ENCODE measurements at regions not wholly inside any gene's neighbourhood (a gene's known extent, or its start where the extent isn't known, plus 50 kb on each side); places are given as distances from the start of the nearest gene placed in this dataset.

- no peak for TF ChIP-seq POLR2A (IDR thresholded peaks at IDR 0.05)
- no peak for TF ChIP-seq CTCF (IDR thresholded peaks at IDR 0.05 in 4 of 5, conservative IDR thresholded peaks at IDR 0.05 in 1 of 5)
Observed at GRCh38 chr6:105519954-105520353, 117.1 kb upstream of the PREP start.

Data from gastrocnemius medialis (tissue), 4 donors.